ENCODE measurements at regions not wholly inside any gene's neighbourhood (a gene's known extent, or its start where the extent isn't known, plus 50 kb on each side); places are given as distances from the start of the nearest gene placed in this dataset.

DNA sequence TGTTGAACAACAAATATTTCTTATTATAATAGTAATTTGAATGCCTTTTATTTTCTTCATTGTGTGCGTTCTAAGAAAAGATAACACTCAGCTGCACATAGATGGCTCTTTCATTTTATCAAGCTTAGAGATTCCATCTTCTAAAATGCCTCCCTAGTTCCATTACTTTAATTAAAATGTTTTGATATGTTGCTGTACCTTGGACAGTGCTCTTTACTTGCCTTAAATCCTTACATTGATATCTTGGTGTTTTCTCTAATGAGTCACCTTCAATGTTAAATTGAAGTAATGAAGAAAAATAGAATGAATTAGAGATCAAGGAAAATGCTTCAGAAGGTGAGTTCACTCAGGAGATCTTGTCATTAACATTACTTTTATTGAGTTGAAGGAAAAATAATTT is 1672.4 kb upstream of the AGA start:
- 89% methylated on average over 1 of the region's 1 CpG for WGBS

GRCh38 chr4:179116011-179116410 is 1673.8 kb upstream of the AGA start:
- Histone ChIP-seq H3K4me1 (no peaks in the 10 kb centered on the region), H3K4me3 (no peak overlapping the region), H3K36me3 (no peaks in the 10 kb centered on the region), H3K27me3 (no peaks in the 10 kb centered on the region), H3K27ac (no peak overlapping the region), H3K9me3 (peaks cover 4% of the 10 kb centered on the region)
- DNase-seq (ENCODE audit: low spot score in 2 of 2) = no peak
- TF ChIP-seq POLR2AphosphoS5 (IDR thresholded peaks at IDR 0.05) (no peak), EP300 (IDR thresholded peaks at IDR 0.05) (no peak), POLR2A (IDR thresholded peaks at IDR 0.05) (no peak)
- TF ChIP-seq, protein P1, sequence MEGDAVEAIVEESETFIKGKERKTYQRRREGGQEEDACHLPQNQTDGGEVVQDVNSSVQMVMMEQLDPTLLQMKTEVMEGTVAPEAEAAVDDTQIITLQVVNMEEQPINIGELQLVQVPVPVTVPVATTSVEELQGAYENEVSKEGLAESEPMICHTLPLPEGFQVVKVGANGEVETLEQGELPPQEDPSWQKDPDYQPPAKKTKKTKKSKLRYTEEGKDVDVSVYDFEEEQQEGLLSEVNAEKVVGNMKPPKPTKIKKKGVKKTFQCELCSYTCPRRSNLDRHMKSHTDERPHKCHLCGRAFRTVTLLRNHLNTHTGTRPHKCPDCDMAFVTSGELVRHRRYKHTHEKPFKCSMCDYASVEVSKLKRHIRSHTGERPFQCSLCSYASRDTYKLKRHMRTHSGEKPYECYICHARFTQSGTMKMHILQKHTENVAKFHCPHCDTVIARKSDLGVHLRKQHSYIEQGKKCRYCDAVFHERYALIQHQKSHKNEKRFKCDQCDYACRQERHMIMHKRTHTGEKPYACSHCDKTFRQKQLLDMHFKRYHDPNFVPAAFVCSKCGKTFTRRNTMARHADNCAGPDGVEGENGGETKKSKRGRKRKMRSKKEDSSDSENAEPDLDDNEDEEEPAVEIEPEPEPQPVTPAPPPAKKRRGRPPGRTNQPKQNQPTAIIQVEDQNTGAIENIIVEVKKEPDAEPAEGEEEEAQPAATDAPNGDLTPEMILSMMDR (IDR thresholded peaks at IDR 0.05) = no peak
- whole genome bisulfite sequencing = 60% methylated on average over 2 of the region's 2 CpGs

More for the DNA sequence above, 1672.4 kb upstream of the AGA start:
- Histone ChIP-seq H3K27ac (no peak overlapping the region), H3K27me3 (no peaks in the 10 kb centered on the region), H3K36me3 (no peaks in the 10 kb centered on the region), H3K4me3 (no peak overlapping the region), H3K4me1 (no peaks in the 10 kb centered on the region), H3K9me3 (peaks cover 4% of the 10 kb centered on the region)
- no peak for TF ChIP-seq POLR2A (IDR thresholded peaks at IDR 0.05)
- TF ChIP-seq POLR2AphosphoS5 (IDR thresholded peaks at IDR 0.05) = no peak
- TF ChIP-seq EP300 (IDR thresholded peaks at IDR 0.05) = no peak
- TF ChIP-seq, protein P1 (IDR thresholded peaks at IDR 0.05) = no peak
- no peak for DNase-seq (ENCODE audit: low spot score in 2 of 2)

- H3K4me1 ChIP-seq = no peaks in the 10 kb centered on the region
- no peak overlapping the region for H3K27ac ChIP-seq
- TF ChIP-seq EP300 (IDR thresholded peaks at IDR 0.05) (no peak), POLR2A (IDR thresholded peaks at IDR 0.05) (no peak)
- H3K36me3 ChIP-seq = no peaks in the 10 kb centered on the region
- DNase-seq (ENCODE audit: low spot score in 2 of 2) = no peak
- H3K27me3 ChIP-seq = no peaks in the 10 kb centered on the region
- H3K9me3 ChIP-seq = peaks cover 4% of the 10 kb centered on the region
- WGBS = 74% methylated on average over 2 of the region's 2 CpGs
- no peak overlapping the region for H3K4me3 ChIP-seq
Measured at GRCh38 chr4:179116581-179116980, 1674.3 kb upstream of the AGA start.

- 92% methylated on average over 2 of the region's 2 CpGs for WGBS
- no peaks in the 10 kb centered on the region for H3K36me3 ChIP-seq
- TF ChIP-seq, protein P1 (IDR thresholded peaks at IDR 0.05) = no peak
- TF ChIP-seq POLR2AphosphoS5 (IDR thresholded peaks at IDR 0.05) (no peak), POLR2A (IDR thresholded peaks at IDR 0.05) (no peak), EP300 (IDR thresholded peaks at IDR 0.05) (no peak)
Measured at GRCh38 chr4:179123084-179123483, 1680.8 kb upstream of the AGA start.

GRCh38 chr4:179124419-179124818 is 1682.2 kb upstream of the AGA start:
- no peak overlapping the region for H3K4me3 ChIP-seq
- H3K27ac ChIP-seq = no peak overlapping the region
- H3K27me3 ChIP-seq = no peaks in the 10 kb centered on the region
- H3K36me3 ChIP-seq = no peaks in the 10 kb centered on the region
- H3K9me3 ChIP-seq = no peaks in the 10 kb centered on the region
- no peaks in the 10 kb centered on the region for H3K4me1 ChIP-seq
- 94% methylated on average over 4 of the region's 4 CpGs for WGBS
- TF ChIP-seq, protein P1 (IDR thresholded peaks at IDR 0.05) = no peak
- TF ChIP-seq POLR2AphosphoS5 (IDR thresholded peaks at IDR 0.05) (no peak), EP300 (IDR thresholded peaks at IDR 0.05) (no peak), POLR2A (IDR thresholded peaks at IDR 0.05) (no peak)
- no peak for DNase-seq (ENCODE audit: low spot score in 2 of 2)

More at GRCh38 chr4:179123084-179123483, 1680.8 kb upstream of the AGA start:
- no peaks in the 10 kb centered on the region for H3K27me3 ChIP-seq
- H3K4me3 ChIP-seq = no peak overlapping the region
- H3K9me3 ChIP-seq = no peaks in the 10 kb centered on the region
- H3K4me1 ChIP-seq = no peaks in the 10 kb centered on the region
- no peak for DNase-seq (ENCODE audit: low spot score in 2 of 2)
- no peak overlapping the region for H3K27ac ChIP-seq

- no peak overlapping the region for H3K27ac ChIP-seq
- H3K9me3 ChIP-seq = no peaks in the 10 kb centered on the region
- no peak overlapping the region for H3K4me3 ChIP-seq
- TF ChIP-seq POLR2AphosphoS5 (IDR thresholded peaks at IDR 0.05) (no peak), EP300 (IDR thresholded peaks at IDR 0.05) (no peak)
- TF ChIP-seq, protein P1 (IDR thresholded peaks at IDR 0.05) = no peak
- H3K4me1 ChIP-seq = no peaks in the 10 kb centered on the region
- no peaks in the 10 kb centered on the region for H3K27me3 ChIP-seq
- 46% methylated on average over 1 of the region's 1 CpG for WGBS
- no peak for DNase-seq (ENCODE audit: low spot score in 2 of 2)
- no peaks in the 10 kb centered on the region for H3K36me3 ChIP-seq
Measured at GRCh38 chr4:179124957-179125356, 1682.7 kb upstream of the AGA start.
